ENCODE measurements at regions not wholly inside any gene's neighbourhood (a gene's known extent, or its start where the extent isn't known, plus 50 kb on each side); places are given as distances from the start of the nearest gene placed in this dataset.

DNA sequence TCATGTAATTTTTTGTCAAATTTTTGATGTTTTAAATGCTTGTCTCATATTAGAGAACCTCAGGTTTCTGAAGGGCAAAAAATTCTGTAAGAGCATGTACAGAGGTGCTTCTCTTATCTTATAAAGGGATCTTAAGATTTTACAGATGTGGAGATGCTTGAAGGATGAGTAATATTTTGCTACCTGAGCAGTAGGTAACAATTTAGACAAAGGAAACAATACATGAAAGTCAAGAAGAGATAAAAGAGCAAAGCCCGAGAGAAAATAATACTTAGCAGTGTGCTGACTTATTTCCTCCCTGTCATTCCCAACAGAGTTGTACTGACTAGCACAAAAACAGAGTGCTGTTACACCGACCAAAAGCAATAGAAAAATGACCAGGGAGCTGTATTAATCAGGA lies 98.1 kb upstream of the PTPRR start:
- no peaks in the 10 kb centered on the region for H3K4me1 ChIP-seq (ENCODE audit: insufficient read depth, poor library complexity, severe bottlenecking)
- DNase-seq (ENCODE audit: low spot score) (no peak), ATAC-seq (ENCODE audit: low read depth) (peak; percentile 33; the same call in 1 of the 3 replicates)
- H3K4me3 ChIP-seq (ENCODE audit: severe bottlenecking) = no peak overlapping the region
- TF ChIP-seq, protein P1, sequence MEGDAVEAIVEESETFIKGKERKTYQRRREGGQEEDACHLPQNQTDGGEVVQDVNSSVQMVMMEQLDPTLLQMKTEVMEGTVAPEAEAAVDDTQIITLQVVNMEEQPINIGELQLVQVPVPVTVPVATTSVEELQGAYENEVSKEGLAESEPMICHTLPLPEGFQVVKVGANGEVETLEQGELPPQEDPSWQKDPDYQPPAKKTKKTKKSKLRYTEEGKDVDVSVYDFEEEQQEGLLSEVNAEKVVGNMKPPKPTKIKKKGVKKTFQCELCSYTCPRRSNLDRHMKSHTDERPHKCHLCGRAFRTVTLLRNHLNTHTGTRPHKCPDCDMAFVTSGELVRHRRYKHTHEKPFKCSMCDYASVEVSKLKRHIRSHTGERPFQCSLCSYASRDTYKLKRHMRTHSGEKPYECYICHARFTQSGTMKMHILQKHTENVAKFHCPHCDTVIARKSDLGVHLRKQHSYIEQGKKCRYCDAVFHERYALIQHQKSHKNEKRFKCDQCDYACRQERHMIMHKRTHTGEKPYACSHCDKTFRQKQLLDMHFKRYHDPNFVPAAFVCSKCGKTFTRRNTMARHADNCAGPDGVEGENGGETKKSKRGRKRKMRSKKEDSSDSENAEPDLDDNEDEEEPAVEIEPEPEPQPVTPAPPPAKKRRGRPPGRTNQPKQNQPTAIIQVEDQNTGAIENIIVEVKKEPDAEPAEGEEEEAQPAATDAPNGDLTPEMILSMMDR (IDR thresholded peaks at IDR 0.05; ENCODE audit: poor library complexity, severe bottlenecking) = no peak
- no peaks in the 10 kb centered on the region for H3K36me3 ChIP-seq (ENCODE audit: low read depth)
- no peak overlapping the region for H3K27ac ChIP-seq (ENCODE audit: poor library complexity, severe bottlenecking)
- no peaks in the 10 kb centered on the region for H3K27me3 ChIP-seq (ENCODE audit: insufficient read depth, poor library complexity, severe bottlenecking)
- H3K9me3 ChIP-seq (ENCODE audit: severe bottlenecking) = no peaks in the 10 kb centered on the region

DNA sequence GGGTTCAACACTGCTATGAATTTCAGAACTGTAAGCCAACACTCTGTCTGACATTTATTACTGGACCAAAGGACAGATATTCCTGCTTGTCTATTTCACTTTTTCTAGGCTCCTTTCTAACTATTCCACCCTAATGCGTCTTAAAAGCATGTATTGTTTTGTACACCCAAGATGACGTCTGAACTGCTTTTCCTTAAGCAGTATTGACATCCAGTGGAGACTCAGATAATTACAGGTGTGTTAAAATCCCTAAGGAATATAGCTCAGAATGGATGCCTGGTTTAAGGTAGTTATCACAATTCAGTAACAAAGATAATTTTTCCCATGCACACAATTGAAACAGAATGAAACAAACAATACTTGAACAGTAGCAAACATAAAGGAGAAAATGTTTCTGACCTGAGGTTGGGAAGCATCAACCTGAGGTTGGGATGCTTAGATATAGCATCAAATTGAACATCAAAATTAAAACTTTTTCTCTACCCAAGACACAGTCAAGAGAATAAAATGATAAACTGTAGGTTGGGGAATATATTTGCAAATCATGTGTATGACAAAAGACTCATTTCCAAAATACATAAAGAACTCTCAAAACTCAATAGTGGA lies 93.7 kb upstream of the PTPRR start:
- DNase-seq (ENCODE audit: low spot score) (no peak), ATAC-seq (ENCODE audit: low read depth) (peak; percentile 75)
- Histone ChIP-seq H3K36me3 (ENCODE audit: low read depth) (no peaks in the 10 kb centered on the region), H3K27me3 (ENCODE audit: insufficient read depth, poor library complexity, severe bottlenecking) (no peaks in the 10 kb centered on the region), H3K4me1 (ENCODE audit: insufficient read depth, poor library complexity, severe bottlenecking) (no peaks in the 10 kb centered on the region), H3K27ac (ENCODE audit: poor library complexity, severe bottlenecking) (no peak overlapping the region), H3K4me3 (ENCODE audit: severe bottlenecking) (peak overlapping the region; percentile 9), H3K9me3 (ENCODE audit: severe bottlenecking) (no peaks in the 10 kb centered on the region)
- TF ChIP-seq, protein P1 (IDR thresholded peaks at IDR 0.05; ENCODE audit: poor library complexity, severe bottlenecking) = peak; percentile 80

DNA sequence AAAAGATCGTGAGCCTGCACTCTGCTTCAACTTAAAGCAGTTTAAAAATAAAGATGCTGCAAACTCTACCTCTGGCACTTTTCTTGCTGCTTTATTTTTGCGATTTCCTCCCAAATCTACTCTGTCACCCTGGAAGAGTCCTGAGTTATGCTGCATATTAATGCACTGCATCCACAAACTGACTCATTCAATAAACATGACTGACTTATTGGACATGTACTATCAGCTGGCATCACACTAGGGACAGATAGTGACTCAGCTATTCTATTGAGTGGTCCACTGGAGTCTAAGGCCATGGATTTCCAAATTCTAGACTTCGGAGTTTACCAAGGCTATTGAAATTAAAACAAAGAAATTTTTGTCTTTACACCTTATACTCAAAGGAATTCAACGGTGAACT lies 90.7 kb upstream of the PTPRR start:
- ATAC-seq (ENCODE audit: low read depth) = peak; percentile 53; the same call in 1 of the 3 replicates
- Histone ChIP-seq H3K4me1 (ENCODE audit: insufficient read depth, poor library complexity, severe bottlenecking) (no peaks in the 10 kb centered on the region), H3K36me3 (ENCODE audit: low read depth) (no peaks in the 10 kb centered on the region), H3K27me3 (ENCODE audit: insufficient read depth, poor library complexity, severe bottlenecking) (no peaks in the 10 kb centered on the region), H3K9me3 (ENCODE audit: severe bottlenecking) (no peaks in the 10 kb centered on the region), H3K4me3 (ENCODE audit: severe bottlenecking) (no peak overlapping the region), H3K27ac (ENCODE audit: poor library complexity, severe bottlenecking) (no peak overlapping the region)
- TF ChIP-seq, protein P1 (IDR thresholded peaks at IDR 0.05; ENCODE audit: poor library complexity, severe bottlenecking) = no peak
- no peak for DNase-seq (ENCODE audit: low spot score)

DNA sequence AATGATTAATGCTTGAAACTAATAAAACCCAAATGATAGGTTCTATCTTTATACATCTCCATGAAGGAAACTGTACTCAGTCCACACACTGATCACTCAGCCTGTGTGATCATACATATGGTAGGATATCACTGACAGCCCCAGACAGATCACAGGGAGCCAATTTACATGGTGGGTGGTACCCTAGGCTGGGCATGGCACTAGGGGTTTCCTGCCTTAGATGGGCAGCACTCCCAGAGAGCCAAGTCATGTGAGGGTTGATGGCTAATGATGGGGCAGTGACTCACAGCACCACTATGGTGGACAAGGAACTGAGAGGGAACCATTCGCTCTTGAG lies 89.6 kb upstream of the PTPRR start:
- TF ChIP-seq, protein P1 (IDR thresholded peaks at IDR 0.05; ENCODE audit: poor library complexity, severe bottlenecking) = no peak
- no peak for ATAC-seq (ENCODE audit: low read depth)
- Histone ChIP-seq H3K36me3 (ENCODE audit: low read depth) (no peaks in the 10 kb centered on the region), H3K4me1 (ENCODE audit: insufficient read depth, poor library complexity, severe bottlenecking) (no peaks in the 10 kb centered on the region), H3K4me3 (ENCODE audit: severe bottlenecking) (no peak overlapping the region), H3K9me3 (ENCODE audit: severe bottlenecking) (no peaks in the 10 kb centered on the region), H3K27ac (ENCODE audit: poor library complexity, severe bottlenecking) (no peak overlapping the region), H3K27me3 (ENCODE audit: insufficient read depth, poor library complexity, severe bottlenecking) (no peaks in the 10 kb centered on the region)
- DNase-seq (ENCODE audit: low spot score) = no peak

DNA sequence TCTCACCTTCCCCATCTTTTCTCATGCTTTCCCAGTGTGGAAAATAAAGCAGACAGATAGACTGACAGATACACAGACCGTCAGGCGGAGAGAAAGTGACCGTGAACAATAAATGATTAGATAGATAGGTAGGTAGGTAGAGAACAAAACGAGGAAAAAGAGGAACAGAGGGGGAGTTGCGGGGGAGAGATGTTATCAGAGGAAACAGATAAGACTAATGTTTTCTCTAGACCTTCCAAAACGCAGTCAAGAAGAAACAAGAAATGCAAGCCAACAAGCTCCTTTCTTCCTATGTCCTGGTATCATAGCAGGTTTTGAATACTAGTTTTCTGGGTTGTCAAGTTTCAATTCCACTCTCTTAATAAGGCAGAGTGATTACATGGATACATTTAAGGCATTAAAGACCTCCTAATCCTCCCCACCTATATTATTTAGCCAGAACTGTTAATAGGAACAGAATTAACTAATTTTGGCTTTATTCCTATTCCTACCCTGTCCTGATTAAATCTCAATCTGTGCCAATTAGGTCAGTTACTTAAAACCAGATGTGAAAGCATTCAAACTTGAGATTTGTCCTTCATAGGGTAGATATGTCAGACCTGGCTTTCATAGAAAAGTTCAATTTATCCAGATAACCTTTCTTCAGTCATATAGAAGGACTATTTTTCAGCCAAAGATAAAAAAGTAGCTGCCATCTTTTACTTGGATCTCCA lies 89.0 kb upstream of the PTPRR start:
- H3K27me3 ChIP-seq (ENCODE audit: insufficient read depth, poor library complexity, severe bottlenecking) = no peaks in the 10 kb centered on the region
- no peaks in the 10 kb centered on the region for H3K4me1 ChIP-seq (ENCODE audit: insufficient read depth, poor library complexity, severe bottlenecking)
- no peak overlapping the region for H3K4me3 ChIP-seq (ENCODE audit: severe bottlenecking)
- no peaks in the 10 kb centered on the region for H3K36me3 ChIP-seq (ENCODE audit: low read depth)
- TF ChIP-seq, protein P1 (IDR thresholded peaks at IDR 0.05; ENCODE audit: poor library complexity, severe bottlenecking) = no peak
- no peak overlapping the region for H3K27ac ChIP-seq (ENCODE audit: poor library complexity, severe bottlenecking)
- no peak for ATAC-seq (ENCODE audit: low read depth)
- H3K9me3 ChIP-seq (ENCODE audit: severe bottlenecking) = no peaks in the 10 kb centered on the region
- DNase-seq (ENCODE audit: low spot score) = no peak

Data from RWPE2 (cell line).